Loucy (cell line): ENCODE measurements at regions not wholly inside any gene's neighbourhood (a gene's known extent, or its start where the extent isn't known, plus 50 kb on each side); places are given as distances from the start of the nearest gene placed in this dataset.

ENCODE experiments used
- H2AFZ ChIP-seq: fragments of 200-600 bp; sonication (generic); 2 replicates; pipeline ENCODE4 v1.6.0; 2016; ENCODE audit warnings: antibody characterized with exemption, mild to moderate bottlenecking, low read length, moderate library complexity
- H3F3A ChIP-seq: fragments of 200-600 bp; 2 replicates; pipeline ENCODE4 v1.6.0; 2016; ENCODE audit warnings: antibody characterized with exemption, low read depth, mild to moderate bottlenecking
- H3K27me3 ChIP-seq: fragments of 200-600 bp; sonication (generic); 2 replicates; pipeline ENCODE4 v1.6.1; 2014; ENCODE audit warnings: low read length, mild to moderate bottlenecking; ENCODE audit not compliant: insufficient read depth, poor library complexity, severe bottlenecking
- H3K36me3 ChIP-seq: fragments of 200-600 bp; sonication (generic); 2 replicates; pipeline ENCODE4 v1.6.1; 2016; ENCODE audit warnings: low read length; ENCODE audit not compliant: insufficient read depth
- H3K4me1 ChIP-seq: fragments of 200-600 bp; sonication (generic); 2 replicates; pipeline ENCODE4 v1.5.1; 2014; ENCODE audit warnings: low read length, mild to moderate bottlenecking; ENCODE audit not compliant: insufficient read depth, poor library complexity, severe bottlenecking
- H3K4me2 ChIP-seq: fragments of 200-600 bp; sonication (generic); 2 replicates; pipeline ENCODE4 v1.6.0; 2014; ENCODE audit warnings: antibody characterized with exemption, low read length, low read depth, mild to moderate bottlenecking; ENCODE audit not compliant: poor library complexity, severe bottlenecking
- H3K4me3 ChIP-seq: fragments of 200-600 bp; sonication (generic); 2 replicates; pipeline ENCODE4 v1.5.1; 2014; ENCODE audit warnings: low read length, mild to moderate bottlenecking, mixed read lengths; ENCODE audit not compliant: poor library complexity, severe bottlenecking
- H3K79me2 ChIP-seq: fragments of 200-600 bp; sonication (generic); 2 replicates; pipeline ENCODE4 v1.6.1; 2014; ENCODE audit warnings: low read length; ENCODE audit not compliant: insufficient read depth
- H3K9ac ChIP-seq: fragments of 200-600 bp; sonication (generic); 2 replicates; pipeline ENCODE4 v1.6.0; 2014; ENCODE audit warnings: mild to moderate bottlenecking, low read depth, low read length, moderate library complexity; ENCODE audit not compliant: poor library complexity, severe bottlenecking
- H3K9me2 ChIP-seq: fragments of 200-600 bp; sonication (generic); replicated peaks from 2 replicates; pipeline ENCODE4 v1.6.1; 2016; ENCODE audit warnings: low read depth, low read length, mixed read lengths
- H3K9me3 ChIP-seq: fragments of 200-600 bp; sonication (generic); 2 replicates; pipeline ENCODE4 v1.6.1; 2014; ENCODE audit warnings: mild to moderate bottlenecking, antibody characterized with exemption, low read length, low read depth; ENCODE audit not compliant: insufficient read depth
- H4K20me1 ChIP-seq: fragments of 200-600 bp; sonication (generic); 2 replicates; pipeline ENCODE4 v1.6.0; 2014; ENCODE audit warnings: antibody characterized with exemption, low read length, mild to moderate bottlenecking; ENCODE audit not compliant: insufficient read depth, poor library complexity, severe bottlenecking
- EZH2phosphoT487 ChIP-seq: fragments of 200-600 bp; IDR thresholded peaks from 2 replicates; pipeline ENCODE4 v1.6.1; 2018; ENCODE audit warnings: antibody characterized with exemption, mild to moderate bottlenecking, moderate library complexity, borderline replicate concordance
- TF ChIP-seq, protein P1 (sequence below): fragments of 200-600 bp; sonication (generic); conservative IDR thresholded peaks from 2 replicates; pipeline ENCODE4 v1.5.1; 2014; ENCODE audit warnings: mild to moderate bottlenecking, antibody characterized with exemption, low read length

GRCh38 chr12:91618281-91618680 is 435.7 kb upstream of the DCN start:
- Histone ChIP-seq H3K79me2 (no peaks in the 10 kb centered on the region), H3K4me2 (no peak overlapping the region), H3K4me1 (no peaks in the 10 kb centered on the region), H3K27me3 (no peaks in the 10 kb centered on the region), H3F3A (no peaks in the 10 kb centered on the region), H3K9ac (no peak overlapping the region), H3K36me3 (no peaks in the 10 kb centered on the region), H4K20me1 (no peaks in the 10 kb centered on the region), H3K9me3 (no peaks in the 10 kb centered on the region), H2AFZ (no peak overlapping the region), H3K4me3 (no peak overlapping the region), H3K9me2 (no peaks in the 10 kb centered on the region)
- no peak for TF ChIP-seq EZH2phosphoT487
- TF ChIP-seq, protein P1, sequence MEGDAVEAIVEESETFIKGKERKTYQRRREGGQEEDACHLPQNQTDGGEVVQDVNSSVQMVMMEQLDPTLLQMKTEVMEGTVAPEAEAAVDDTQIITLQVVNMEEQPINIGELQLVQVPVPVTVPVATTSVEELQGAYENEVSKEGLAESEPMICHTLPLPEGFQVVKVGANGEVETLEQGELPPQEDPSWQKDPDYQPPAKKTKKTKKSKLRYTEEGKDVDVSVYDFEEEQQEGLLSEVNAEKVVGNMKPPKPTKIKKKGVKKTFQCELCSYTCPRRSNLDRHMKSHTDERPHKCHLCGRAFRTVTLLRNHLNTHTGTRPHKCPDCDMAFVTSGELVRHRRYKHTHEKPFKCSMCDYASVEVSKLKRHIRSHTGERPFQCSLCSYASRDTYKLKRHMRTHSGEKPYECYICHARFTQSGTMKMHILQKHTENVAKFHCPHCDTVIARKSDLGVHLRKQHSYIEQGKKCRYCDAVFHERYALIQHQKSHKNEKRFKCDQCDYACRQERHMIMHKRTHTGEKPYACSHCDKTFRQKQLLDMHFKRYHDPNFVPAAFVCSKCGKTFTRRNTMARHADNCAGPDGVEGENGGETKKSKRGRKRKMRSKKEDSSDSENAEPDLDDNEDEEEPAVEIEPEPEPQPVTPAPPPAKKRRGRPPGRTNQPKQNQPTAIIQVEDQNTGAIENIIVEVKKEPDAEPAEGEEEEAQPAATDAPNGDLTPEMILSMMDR = no peak

DNA sequence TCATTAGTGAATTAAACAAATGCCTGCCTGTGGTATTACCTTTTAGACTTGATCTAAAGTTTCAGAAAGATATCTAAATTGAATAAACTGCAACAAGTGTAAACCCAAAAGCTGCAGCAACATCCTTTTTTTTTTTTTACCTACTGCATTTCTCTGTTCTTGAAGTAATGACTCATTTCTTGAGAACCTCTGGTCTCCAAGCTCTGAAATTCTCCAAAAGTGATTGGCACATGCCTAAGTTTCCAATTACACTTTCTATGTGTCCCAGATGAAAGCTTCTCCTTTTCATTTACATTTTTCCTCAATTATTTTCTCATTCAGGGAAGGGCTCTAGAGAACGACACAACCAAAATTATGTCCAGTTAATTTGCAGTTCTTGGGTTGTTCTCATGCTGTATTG is 435.2 kb upstream of the DCN start:
- H3F3A ChIP-seq = no peaks in the 10 kb centered on the region
- no peak overlapping the region for H3K4me3 ChIP-seq
- no peaks in the 10 kb centered on the region for H3K9me2 ChIP-seq
- H3K36me3 ChIP-seq = no peaks in the 10 kb centered on the region
- TF ChIP-seq, protein P1 = no peak
- no peak for TF ChIP-seq EZH2phosphoT487
- H2AFZ ChIP-seq = no peak overlapping the region
- no peak overlapping the region for H3K9ac ChIP-seq
- no peaks in the 10 kb centered on the region for H3K79me2 ChIP-seq
- no peaks in the 10 kb centered on the region for H3K4me1 ChIP-seq
- no peak overlapping the region for H3K4me2 ChIP-seq
- no peaks in the 10 kb centered on the region for H3K9me3 ChIP-seq
- H3K27me3 ChIP-seq = no peaks in the 10 kb centered on the region
- no peaks in the 10 kb centered on the region for H4K20me1 ChIP-seq

DNA sequence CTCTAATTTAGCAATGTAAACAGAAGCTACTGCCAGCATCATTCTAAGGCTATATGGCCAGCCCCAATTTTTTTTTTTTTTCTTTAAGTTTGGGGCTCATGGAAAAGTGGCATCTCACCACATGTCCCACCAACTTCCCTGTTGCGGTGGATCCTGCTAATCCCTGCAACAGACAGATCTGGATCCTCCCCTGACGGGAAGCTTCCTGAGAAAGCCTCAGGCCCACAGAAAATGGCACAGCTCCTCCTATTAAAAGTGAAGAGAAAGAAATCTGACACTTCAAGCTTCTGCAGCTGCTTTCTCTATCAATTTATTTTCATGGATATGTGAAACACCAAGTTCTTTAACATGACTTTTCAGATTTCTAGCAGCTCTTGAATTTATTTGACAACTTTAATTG is 433.8 kb upstream of the DCN start:
- no peaks in the 10 kb centered on the region for H3K36me3 ChIP-seq
- no peaks in the 10 kb centered on the region for H3K79me2 ChIP-seq
- no peaks in the 10 kb centered on the region for H3F3A ChIP-seq
- no peaks in the 10 kb centered on the region for H3K4me1 ChIP-seq
- H3K27me3 ChIP-seq = no peaks in the 10 kb centered on the region
- no peaks in the 10 kb centered on the region for H3K9me3 ChIP-seq
- H3K9ac ChIP-seq = no peak overlapping the region
- H2AFZ ChIP-seq = no peak overlapping the region
- H3K4me3 ChIP-seq = no peak overlapping the region
- H3K4me2 ChIP-seq = no peak overlapping the region
- TF ChIP-seq, protein P1 = no peak
- TF ChIP-seq EZH2phosphoT487 = no peak
- H3K9me2 ChIP-seq = no peaks in the 10 kb centered on the region
- H4K20me1 ChIP-seq = no peaks in the 10 kb centered on the region
